ENCODE measurements at regions not wholly inside any gene's neighbourhood (a gene's known extent, or its start where the extent isn't known, plus 50 kb on each side); places are given as distances from the start of the nearest gene placed in this dataset.

DNA sequence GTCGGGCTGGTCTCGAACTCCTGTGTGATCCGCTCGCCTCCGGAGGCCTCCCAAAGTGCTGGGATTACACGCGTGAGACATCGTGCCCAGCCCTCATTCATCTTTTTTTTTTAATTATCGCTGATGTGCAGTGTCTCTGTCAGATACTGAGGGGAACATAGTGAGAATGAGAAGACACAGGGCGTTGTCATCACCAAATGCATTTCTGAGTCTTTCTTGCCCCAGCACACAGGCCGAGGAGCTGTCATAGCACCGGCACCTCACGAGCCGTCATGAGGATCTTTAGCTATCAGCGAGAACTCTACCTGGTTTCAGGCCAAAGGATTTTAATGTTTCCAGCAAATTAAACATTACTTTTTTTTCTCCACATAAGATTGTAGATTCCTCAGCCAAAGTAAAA lies 548.0 kb upstream of the SOX11 start:
- TF ChIP-seq, protein P1, sequence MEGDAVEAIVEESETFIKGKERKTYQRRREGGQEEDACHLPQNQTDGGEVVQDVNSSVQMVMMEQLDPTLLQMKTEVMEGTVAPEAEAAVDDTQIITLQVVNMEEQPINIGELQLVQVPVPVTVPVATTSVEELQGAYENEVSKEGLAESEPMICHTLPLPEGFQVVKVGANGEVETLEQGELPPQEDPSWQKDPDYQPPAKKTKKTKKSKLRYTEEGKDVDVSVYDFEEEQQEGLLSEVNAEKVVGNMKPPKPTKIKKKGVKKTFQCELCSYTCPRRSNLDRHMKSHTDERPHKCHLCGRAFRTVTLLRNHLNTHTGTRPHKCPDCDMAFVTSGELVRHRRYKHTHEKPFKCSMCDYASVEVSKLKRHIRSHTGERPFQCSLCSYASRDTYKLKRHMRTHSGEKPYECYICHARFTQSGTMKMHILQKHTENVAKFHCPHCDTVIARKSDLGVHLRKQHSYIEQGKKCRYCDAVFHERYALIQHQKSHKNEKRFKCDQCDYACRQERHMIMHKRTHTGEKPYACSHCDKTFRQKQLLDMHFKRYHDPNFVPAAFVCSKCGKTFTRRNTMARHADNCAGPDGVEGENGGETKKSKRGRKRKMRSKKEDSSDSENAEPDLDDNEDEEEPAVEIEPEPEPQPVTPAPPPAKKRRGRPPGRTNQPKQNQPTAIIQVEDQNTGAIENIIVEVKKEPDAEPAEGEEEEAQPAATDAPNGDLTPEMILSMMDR (IDR thresholded peaks at IDR 0.05; ENCODE audit: low read depth, low read length, poor library complexity, severe bottlenecking): no peak
- no peak for TF ChIP-seq EZH2phosphoT487 (IDR thresholded peaks at IDR 0.05; ENCODE audit: borderline replicate concordance, low read length)
